HCT116 (cell line): ENCODE measurements at regions not wholly inside any gene's neighbourhood (a gene's known extent, or its start where the extent isn't known, plus 50 kb on each side); places are given as distances from the start of the nearest gene placed in this dataset.

ENCODE experiments used
- ATAC-seq: fragments of 200-7000 bp; cut with Tn5 transposase; 2 replicates; pipeline ENCODE4 v1.9.1; 2020; ENCODE audit warnings: mild to moderate bottlenecking, moderate library complexity
- BruUV-seq: library from RNA; stranded (reverse); fragments of 400-500 nt; replicated peaks from 2 replicates; lab custom pipeline; 2021; lab: Mats Ljungman, UMichigan
- CTCF ChIA-PET: fragments of 300-600 bp; sonication (Branson Sonifier 250); formaldehyde crosslinking; loops from one replicate; lab custom pipeline; 2021; ENCODE audit warnings: antibody characterized with exemption; lab: Charles Lee
- POLR2A ChIA-PET: fragments of 300-600, 350-600 bp; sonication (Branson Sonifier 250); formaldehyde crosslinking; loops from one replicate; lab custom pipeline; 2021; ENCODE audit warnings: antibody characterized with exemption; lab: Charles Lee
- RAD21 ChIA-PET, 2 experiments: fragments of 300-600 bp; sonication (Branson Sonifier 250); formaldehyde crosslinking; loops; one replicate each; lab custom pipeline; 2023; ENCODE audit warnings: low total read pairs in 2 of 2; ENCODE audit not compliant: uncharacterized antibody in 2 of 2, unreplicated experiment in 2 of 2, low non-redundant PET in 1 of 2; lab: Charles Lee
- DNase-seq: peaks from one replicate; pipeline ENCODE4 v3.0.0-alpha.2; 2010; ENCODE audit warnings: low read depth, low spot score
- H2AFZ ChIP-seq: fragments of 200-600 bp; shearing (Covaris generic), sonication (generic); 2 replicates; pipeline ENCODE4 v1.6.1; 2017; ENCODE audit warnings: low read depth, mixed run types, mixed read lengths, antibody characterized with exemption, low read length; ENCODE audit not compliant: poor library complexity, severe bottlenecking
- H3K27ac ChIP-seq: 2 replicates; pipeline ENCODE4 v1.5.1; 2012; ENCODE audit warnings: low read depth, low read length
- H3K27me3 ChIP-seq: fragments of 200-600 bp; sonication (generic); 2 replicates; pipeline ENCODE4 v1.6.1; 2016; ENCODE audit warnings: mixed run types, low read length, mixed read lengths; ENCODE audit not compliant: insufficient read depth
- H3K36me3 ChIP-seq, 2 experiments: fragments of 200-500 bp in 1 of 2; fragments of 200-600 bp in 1 of 2; sonication (Bioruptor generic) in 1 of 2; sonication (generic) in 1 of 2; 2 replicates each; pipeline versions ENCODE4 v1.5.1 to v1.6.1; 2014 to 2016; ENCODE audit warnings: low read length in 2 of 2, inconsistent platforms in 1 of 2, mixed read lengths in 1 of 2, mixed run types in 1 of 2; ENCODE audit not compliant: insufficient read depth in 2 of 2, control insufficient read depth in 1 of 2
- H3K4me1 ChIP-seq, 2 experiments: fragments of 200-600 bp in 1 of 2; sonication (generic) in 1 of 2; 2 replicates each; pipeline versions ENCODE4 v1.5.1 to v1.6.1; 2012 to 2017; ENCODE audit warnings: low read length in 2 of 2, inconsistent platforms in 1 of 2, mild to moderate bottlenecking in 1 of 2, mixed read lengths in 1 of 2, mixed run types in 1 of 2, moderate library complexity in 1 of 2; ENCODE audit not compliant: insufficient read depth in 2 of 2, control insufficient read depth in 1 of 2
- H3K4me2 ChIP-seq: fragments of 200-600 bp; sonication (generic); 2 replicates; pipeline ENCODE4 v1.6.1; 2017; ENCODE audit warnings: mixed run types, low read length, mixed read lengths
- H3K4me3 ChIP-seq, 2 experiments: fragments of 200-600 bp in 1 of 2; sonication (generic) in 1 of 2; replicated peaks in 1 of 2; 2 replicates each; pipeline ENCODE4 v1.5.1; 2011 to 2016; ENCODE audit warnings: low read length in 2 of 2, control low read depth in 1 of 2, low read depth in 1 of 2, mild to moderate bottlenecking in 1 of 2, mixed read lengths in 1 of 2, mixed run types in 1 of 2
- H3K79me2 ChIP-seq: fragments of 200-600 bp; sonication (generic); 2 replicates; pipeline ENCODE4 v1.6.1; 2017; ENCODE audit warnings: mild to moderate bottlenecking, mixed run types, low read length, moderate library complexity, mixed read lengths; ENCODE audit not compliant: insufficient read depth
- H3K9ac ChIP-seq: fragments of 200-600 bp; sonication (generic); 2 replicates; pipeline ENCODE4 v1.6.1; 2016; ENCODE audit warnings: low read length, mixed read lengths
- H3K9me2 ChIP-seq: fragments of 200-600 bp; sonication (generic), shearing (Covaris generic); 2 replicates; pipeline ENCODE4 v1.6.1; 2017; ENCODE audit warnings: mixed run types, mild to moderate bottlenecking, moderate library complexity; ENCODE audit not compliant: insufficient read depth
- H3K9me3 ChIP-seq, 2 experiments: fragments of 200-500 bp in 1 of 2; fragments of 200-600 bp in 1 of 2; sonication (Bioruptor generic) in 1 of 2; sonication (generic) in 1 of 2; 2 replicates each; pipeline ENCODE4 v1.6.1; 2014 to 2017; ENCODE audit warnings: low read length in 2 of 2, mixed read lengths in 2 of 2, inconsistent platforms in 1 of 2, low read depth in 1 of 2, mild to moderate bottlenecking in 1 of 2, mixed run types in 1 of 2, moderate library complexity in 1 of 2; ENCODE audit not compliant: control insufficient read depth in 1 of 2, insufficient read depth in 1 of 2
- H4K20me1 ChIP-seq: fragments of 200-600 bp; sonication (generic), shearing (Covaris generic); 2 replicates; pipeline ENCODE4 v1.6.1; 2017; ENCODE audit warnings: mixed run types, mild to moderate bottlenecking, moderate library complexity; ENCODE audit not compliant: insufficient read depth
- CBX3 ChIP-seq: IDR thresholded peaks from 2 replicates; pipeline ENCODE4 v1.6.1; 2012; ENCODE audit warnings: low read depth
- CEBPB ChIP-seq: IDR thresholded peaks from 2 replicates; pipeline ENCODE4 v1.6.1; 2012; ENCODE audit warnings: low read depth
- ELF1 ChIP-seq: IDR thresholded peaks from 2 replicates; pipeline ENCODE4 v1.6.1; 2012; ENCODE audit warnings: low read depth, borderline replicate concordance
- EZH2 ChIP-seq: fragments of 200-600 bp; sonication (generic); IDR thresholded peaks from 2 replicates; pipeline ENCODE4 v1.6.1; 2017; ENCODE audit warnings: antibody characterized with exemption, mixed run types
- EZH2phosphoT487 ChIP-seq: fragments of 200-600 bp; IDR thresholded peaks from 2 replicates; pipeline ENCODE4 v1.6.1; 2018; ENCODE audit warnings: antibody characterized with exemption, borderline replicate concordance
- FOSL1 ChIP-seq: IDR thresholded peaks from 2 replicates; pipeline ENCODE4 v1.6.1; 2012; ENCODE audit warnings: low read depth
- POLR2A ChIP-seq: IDR thresholded peaks from 2 replicates; pipeline ENCODE4 v1.7.0; 2011; ENCODE audit warnings: borderline replicate concordance; ENCODE audit not compliant: insufficient read depth, insufficient read length; ENCODE audit errors: extremely low read depth
- SIN3A ChIP-seq: IDR thresholded peaks from 2 replicates; pipeline ENCODE4 v1.6.1; 2012; ENCODE audit warnings: low read depth
- SRF ChIP-seq: IDR thresholded peaks from 2 replicates; pipeline ENCODE4 v1.6.1; 2012; ENCODE audit warnings: low read depth
- intact Hi-C: fragments of 100-400 bp; cut with micrococcal nuclease; formaldehyde crosslinking; loops from 2 replicates; pipeline ENCODE4 v1.10.0; 2022
- TF ChIP-seq, protein P1 (sequence below): IDR thresholded peaks from 2 replicates; pipeline ENCODE4 v1.6.1; 2012; ENCODE audit warnings: low read depth
- TF ChIP-seq, protein P2 (sequence below): IDR thresholded peaks from 2 replicates; pipeline ENCODE4 v1.6.1; 2011; ENCODE audit warnings: mild to moderate bottlenecking, low read length, moderate library complexity; ENCODE audit not compliant: insufficient replicate concordance; ENCODE audit errors: extremely low read depth

DNA sequence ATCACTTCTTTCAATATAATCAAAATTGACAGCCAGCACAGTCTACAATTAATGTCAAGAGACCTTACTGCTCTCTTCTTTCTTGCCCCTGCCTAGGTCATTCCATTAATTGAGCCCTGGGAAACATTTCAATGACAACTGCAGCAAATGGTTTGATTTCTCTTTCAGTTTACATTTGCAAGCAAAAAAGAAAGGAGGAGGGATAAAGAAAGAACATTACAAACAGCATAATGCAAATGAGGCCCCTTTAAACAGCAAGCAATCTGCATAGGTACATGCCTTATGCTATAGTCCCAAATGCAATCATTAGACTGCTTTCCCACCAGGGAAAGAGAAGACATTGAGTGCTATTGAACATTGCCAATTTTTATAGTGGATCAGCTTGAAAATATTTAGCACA is 655.0 kb upstream of the CDH2 start:
- Histone ChIP-seq H3K9me3 (no peaks in the 10 kb centered on the region), H3K27ac (no peak overlapping the region), H3K4me3 (no peak overlapping the region), H3K4me2 (no peak overlapping the region), H3K79me2 (no peaks in the 10 kb centered on the region), H3K4me1 (peaks cover 0 to 2% of the 10 kb centered on the region in 2 experiments; a peak in 1 of 4 replicates), H3K9me2 (no peaks in the 10 kb centered on the region), H4K20me1 (no peaks in the 10 kb centered on the region), H3K27me3 (no peaks in the 10 kb centered on the region), H3K36me3 (no peaks in the 10 kb centered on the region), H3K9ac (no peak overlapping the region), H2AFZ (no peak overlapping the region)
- no peak for DNase-seq
- BruUV-seq: no TSS peak
- POLR2A ChIA-PET: no interaction called here
- TF ChIP-seq EZH2phosphoT487 (no peak), EZH2 (no peak)
- TF ChIP-seq, protein P1, sequence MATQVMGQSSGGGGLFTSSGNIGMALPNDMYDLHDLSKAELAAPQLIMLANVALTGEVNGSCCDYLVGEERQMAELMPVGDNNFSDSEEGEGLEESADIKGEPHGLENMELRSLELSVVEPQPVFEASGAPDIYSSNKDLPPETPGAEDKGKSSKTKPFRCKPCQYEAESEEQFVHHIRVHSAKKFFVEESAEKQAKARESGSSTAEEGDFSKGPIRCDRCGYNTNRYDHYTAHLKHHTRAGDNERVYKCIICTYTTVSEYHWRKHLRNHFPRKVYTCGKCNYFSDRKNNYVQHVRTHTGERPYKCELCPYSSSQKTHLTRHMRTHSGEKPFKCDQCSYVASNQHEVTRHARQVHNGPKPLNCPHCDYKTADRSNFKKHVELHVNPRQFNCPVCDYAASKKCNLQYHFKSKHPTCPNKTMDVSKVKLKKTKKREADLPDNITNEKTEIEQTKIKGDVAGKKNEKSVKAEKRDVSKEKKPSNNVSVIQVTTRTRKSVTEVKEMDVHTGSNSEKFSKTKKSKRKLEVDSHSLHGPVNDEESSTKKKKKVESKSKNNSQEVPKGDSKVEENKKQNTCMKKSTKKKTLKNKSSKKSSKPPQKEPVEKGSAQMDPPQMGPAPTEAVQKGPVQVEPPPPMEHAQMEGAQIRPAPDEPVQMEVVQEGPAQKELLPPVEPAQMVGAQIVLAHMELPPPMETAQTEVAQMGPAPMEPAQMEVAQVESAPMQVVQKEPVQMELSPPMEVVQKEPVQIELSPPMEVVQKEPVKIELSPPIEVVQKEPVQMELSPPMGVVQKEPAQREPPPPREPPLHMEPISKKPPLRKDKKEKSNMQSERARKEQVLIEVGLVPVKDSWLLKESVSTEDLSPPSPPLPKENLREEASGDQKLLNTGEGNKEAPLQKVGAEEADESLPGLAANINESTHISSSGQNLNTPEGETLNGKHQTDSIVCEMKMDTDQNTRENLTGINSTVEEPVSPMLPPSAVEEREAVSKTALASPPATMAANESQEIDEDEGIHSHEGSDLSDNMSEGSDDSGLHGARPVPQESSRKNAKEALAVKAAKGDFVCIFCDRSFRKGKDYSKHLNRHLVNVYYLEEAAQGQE: no peak
- RAD21 ChIA-PET: no interaction called here
- ATAC-seq: no peak
- intact Hi-C loops: no loop called here
- CTCF ChIA-PET: no interaction called here

DNA sequence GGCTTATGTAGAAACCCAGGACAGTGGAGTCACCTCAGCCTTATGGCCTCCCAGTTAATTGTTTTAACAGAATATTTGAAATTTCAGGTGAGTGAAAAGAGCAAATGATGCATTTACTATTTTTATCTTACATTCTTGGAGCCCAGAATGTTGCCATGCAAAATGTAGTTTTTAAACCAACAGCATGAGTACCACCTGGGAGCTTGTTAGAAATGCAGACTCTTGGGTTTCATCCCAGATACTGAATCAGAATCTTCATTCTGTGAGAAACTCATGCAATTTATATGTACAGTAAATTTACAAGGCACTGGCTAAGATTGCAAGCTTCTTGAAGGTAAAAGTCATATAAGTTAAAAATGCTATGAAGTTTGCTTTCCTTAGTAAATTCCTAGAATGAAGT is 654.5 kb upstream of the CDH2 start:
- Histone ChIP-seq H3K9ac (no peak overlapping the region), H3K4me3 (no peak overlapping the region), H2AFZ (no peak overlapping the region), H3K36me3 (no peaks in the 10 kb centered on the region), H3K9me2 (no peaks in the 10 kb centered on the region), H3K4me2 (no peak overlapping the region), H3K4me1 (peaks cover 0 to 2% of the 10 kb centered on the region in 2 experiments; a peak in 1 of 4 replicates), H3K79me2 (no peaks in the 10 kb centered on the region), H3K27ac (no peak overlapping the region), H3K9me3 (no peaks in the 10 kb centered on the region), H4K20me1 (no peaks in the 10 kb centered on the region), H3K27me3 (no peaks in the 10 kb centered on the region)
- CTCF ChIA-PET: no interaction called here
- POLR2A ChIA-PET: no interaction called here
- DNase-seq: no peak
- BruUV-seq: no TSS peak
- RAD21 ChIA-PET: no interaction called here
- intact Hi-C loops: no loop called here
- no peak for ATAC-seq
- TF ChIP-seq SRF (no peak), SIN3A (no peak), CBX3 (no peak), CEBPB (no peak), ELF1 (no peak), FOSL1 (no peak), POLR2A (no peak), EZH2 (no peak)
- TF ChIP-seq, protein P2, sequence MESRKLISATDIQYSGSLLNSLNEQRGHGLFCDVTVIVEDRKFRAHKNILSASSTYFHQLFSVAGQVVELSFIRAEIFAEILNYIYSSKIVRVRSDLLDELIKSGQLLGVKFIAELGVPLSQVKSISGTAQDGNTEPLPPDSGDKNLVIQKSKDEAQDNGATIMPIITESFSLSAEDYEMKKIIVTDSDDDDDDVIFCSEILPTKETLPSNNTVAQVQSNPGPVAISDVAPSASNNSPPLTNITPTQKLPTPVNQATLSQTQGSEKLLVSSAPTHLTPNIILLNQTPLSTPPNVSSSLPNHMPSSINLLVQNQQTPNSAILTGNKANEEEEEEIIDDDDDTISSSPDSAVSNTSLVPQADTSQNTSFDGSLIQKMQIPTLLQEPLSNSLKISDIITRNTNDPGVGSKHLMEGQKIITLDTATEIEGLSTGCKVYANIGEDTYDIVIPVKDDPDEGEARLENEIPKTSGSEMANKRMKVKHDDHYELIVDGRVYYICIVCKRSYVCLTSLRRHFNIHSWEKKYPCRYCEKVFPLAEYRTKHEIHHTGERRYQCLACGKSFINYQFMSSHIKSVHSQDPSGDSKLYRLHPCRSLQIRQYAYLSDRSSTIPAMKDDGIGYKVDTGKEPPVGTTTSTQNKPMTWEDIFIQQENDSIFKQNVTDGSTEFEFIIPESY: no peak
- TF ChIP-seq, protein P1: no peak
